ENCODE measurements at regions not wholly inside any gene's neighbourhood (a gene's known extent, or its start where the extent isn't known, plus 50 kb on each side); places are given as distances from the start of the nearest gene placed in this dataset.

DNA sequence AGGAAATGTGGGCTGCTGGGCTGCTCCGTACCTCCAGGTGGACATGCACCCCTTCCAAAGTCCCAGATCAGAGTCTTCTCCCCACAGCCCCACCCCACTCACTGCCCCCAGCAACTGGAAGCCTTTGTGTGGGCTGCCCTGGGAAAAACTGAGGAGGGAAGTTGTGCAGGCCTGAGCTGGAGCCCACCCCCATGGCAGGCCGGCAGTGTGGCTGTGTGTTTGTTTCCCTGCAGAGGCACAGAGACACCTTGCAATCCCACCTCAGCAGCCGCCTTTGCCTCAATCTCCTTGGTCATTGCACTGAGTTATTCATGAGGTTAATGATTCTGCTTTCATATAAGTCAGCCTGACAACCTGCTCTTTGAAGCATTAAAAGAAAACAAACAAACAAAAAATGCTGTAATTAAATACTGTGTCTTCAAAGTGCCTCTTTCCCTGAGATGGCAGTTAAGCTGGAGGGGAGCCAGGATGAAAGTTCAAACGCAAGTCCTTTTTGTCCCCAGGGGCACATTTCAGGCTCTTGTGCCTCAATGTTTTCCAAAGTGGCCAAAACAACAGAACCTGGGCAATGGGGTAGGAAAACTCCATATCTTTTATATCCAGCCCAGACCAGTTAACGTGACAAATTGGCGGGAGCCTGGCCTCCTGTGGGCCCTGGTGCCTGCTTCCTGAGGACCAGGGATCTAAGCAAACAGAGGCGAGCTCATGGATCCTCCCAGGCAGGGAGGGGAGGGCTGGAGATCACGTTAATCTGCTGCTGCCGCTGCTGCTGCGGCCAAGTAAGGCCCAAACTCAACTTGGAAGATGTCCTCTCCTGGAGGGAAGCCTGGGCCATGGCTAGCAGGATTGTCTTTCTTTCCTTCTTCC is 51.9 kb upstream of the TSPAN11 start:
- peak; percentile 97 for DNase-seq

GRCh38 chr12:30870491-30871265 is 55.9 kb upstream of the TSPAN11 start:
- no peak for DNase-seq

DNA sequence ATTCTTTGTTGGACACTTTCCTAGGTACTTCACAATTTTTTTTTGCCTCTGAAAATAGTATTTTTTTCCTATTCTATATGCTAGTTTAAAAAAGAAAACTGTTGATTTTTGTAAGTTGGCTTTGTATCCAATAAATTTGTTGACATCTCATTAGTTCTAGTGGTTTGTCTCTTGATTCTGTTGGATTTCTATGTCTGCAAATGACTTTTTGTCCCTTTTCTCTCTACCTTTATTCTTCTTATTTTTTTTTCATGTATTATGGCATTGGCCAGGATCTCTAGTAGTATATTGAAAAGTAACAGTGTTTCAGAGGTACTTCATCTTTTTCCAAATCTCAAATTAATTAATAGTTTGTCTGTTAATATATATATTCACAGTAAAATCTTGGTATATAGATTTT is 59.1 kb upstream of the TSPAN11 start:
- no peak for DNase-seq

- DNase-seq, result no peak
Observed at GRCh38 chr12:30866256-30866655, 60.3 kb upstream of the TSPAN11 start.

- no peak for DNase-seq
Observed at GRCh38 chr12:30863839-30864238, 62.7 kb upstream of the TSPAN11 start.

DNA sequence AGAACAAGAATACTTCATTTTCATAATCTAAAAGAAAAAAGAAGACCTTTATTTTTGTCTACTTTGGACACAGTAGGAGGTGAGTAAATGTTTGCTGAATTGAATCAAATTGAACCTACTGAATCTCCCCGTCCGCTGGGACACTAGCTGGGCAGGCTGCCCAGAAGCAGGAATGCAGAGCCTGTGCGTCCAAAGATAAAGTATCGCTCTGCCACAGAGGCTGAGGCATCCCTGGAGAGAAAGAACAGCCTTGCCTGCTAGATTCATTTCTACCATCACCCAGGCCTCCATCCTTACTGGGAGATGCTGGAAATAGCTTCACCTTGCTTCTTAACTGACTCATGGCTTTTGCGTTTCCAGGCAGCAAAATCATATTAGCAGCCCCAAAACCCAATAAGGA is 64.1 kb upstream of the TSPAN11 start:
- DNase-seq, result no peak

DNA sequence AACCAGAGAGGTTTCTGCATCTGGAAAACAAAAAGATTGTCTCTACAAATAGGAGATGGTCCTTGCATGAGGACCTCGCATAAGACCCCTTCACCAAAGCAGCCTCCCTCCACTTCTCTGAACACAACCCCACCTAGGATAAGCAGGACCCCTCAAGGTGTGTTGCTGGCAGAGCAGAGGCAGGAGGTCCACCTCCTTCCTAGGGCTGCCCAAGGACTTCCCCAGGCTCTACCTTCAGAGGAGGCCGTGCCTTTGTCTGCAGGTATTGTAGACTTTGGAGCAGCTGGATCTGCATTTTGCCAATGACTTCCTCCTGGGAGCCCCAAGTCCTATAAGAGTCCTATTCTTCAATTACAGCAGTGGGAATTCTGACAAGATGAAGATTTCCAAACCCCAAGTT is 67.3 kb upstream of the TSPAN11 start:
- DNase-seq, result peak; percentile 62

GRCh38 chr12:30858471-30858870 is 68.1 kb upstream of the TSPAN11 start:
- peak; percentile 96 for DNase-seq

- DNase-seq, result no peak
Observed at GRCh38 chr12:30853561-30854133, 72.9 kb upstream of the TSPAN11 start.

DNA sequence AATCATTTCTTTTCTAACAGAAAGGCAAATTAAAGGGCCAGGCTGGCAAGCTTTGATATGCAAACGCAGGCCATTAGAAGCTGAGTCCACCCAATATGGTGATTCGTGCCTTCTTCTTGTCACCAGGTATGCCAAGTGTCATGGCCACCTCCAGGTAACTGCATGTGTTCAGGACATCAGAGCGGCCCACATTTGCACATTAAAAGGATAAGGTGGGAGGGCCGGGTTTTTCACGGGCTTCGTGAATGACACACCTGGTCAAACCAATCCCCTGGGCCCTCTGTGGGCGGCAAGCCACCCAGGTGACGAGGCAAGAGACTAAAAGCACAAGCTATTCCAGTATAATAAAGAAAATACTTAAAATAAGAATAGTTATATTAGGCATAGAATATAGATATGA is 75.9 kb upstream of the TSPAN11 start:
- peak; percentile 42 for DNase-seq

DNA sequence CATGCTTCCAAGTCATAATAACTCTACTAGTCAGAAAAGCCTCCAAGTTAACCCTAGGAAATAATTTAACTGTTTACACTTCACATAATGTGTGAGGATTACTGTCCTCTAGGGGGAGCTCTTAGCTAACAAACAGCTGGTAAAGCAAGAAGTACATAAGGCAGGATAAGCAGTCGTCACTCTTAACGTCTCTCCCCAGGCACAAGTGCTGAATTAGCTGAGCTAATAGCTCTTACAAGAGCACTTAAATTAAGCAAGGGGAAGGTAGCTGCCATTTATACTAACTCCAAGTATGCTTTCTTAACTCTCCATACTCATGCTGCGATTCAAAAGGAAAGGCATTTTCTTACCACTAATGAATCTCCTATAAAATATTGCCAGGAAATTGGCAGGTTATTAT is 79.3 kb upstream of the TSPAN11 start:
- peak; percentile 96 for DNase-seq

DNA sequence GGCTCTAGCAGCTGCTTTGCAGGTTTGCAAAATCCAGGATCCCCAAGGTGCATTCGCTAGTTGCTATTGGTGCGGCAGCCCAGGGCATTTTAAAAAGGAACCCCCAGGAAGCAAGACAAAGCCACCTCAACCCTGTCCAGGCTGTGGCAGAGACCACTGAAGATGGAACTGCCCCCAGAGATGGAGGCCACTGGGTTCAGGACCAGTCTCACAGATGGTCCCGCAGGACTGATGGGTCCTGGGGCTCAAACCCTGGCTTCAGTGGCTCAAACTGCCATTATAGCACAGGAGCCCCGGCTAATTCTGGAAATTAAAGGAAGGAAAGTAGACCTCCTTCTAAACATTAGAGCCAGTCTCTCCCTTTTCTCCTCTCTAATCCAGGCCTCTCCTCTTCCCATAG is 79.8 kb upstream of the TSPAN11 start:
- no peak for DNase-seq

- DNase-seq, result no peak
Observed at GRCh38 chr12:30845676-30846075, 80.9 kb upstream of the TSPAN11 start.

- DNase-seq, result no peak
Observed at GRCh38 chr12:30843211-30843610, 83.3 kb upstream of the TSPAN11 start.

- peak; percentile 68 for DNase-seq
Observed at GRCh38 chr12:30840715-30841114, 85.8 kb upstream of the TSPAN11 start.

DNA sequence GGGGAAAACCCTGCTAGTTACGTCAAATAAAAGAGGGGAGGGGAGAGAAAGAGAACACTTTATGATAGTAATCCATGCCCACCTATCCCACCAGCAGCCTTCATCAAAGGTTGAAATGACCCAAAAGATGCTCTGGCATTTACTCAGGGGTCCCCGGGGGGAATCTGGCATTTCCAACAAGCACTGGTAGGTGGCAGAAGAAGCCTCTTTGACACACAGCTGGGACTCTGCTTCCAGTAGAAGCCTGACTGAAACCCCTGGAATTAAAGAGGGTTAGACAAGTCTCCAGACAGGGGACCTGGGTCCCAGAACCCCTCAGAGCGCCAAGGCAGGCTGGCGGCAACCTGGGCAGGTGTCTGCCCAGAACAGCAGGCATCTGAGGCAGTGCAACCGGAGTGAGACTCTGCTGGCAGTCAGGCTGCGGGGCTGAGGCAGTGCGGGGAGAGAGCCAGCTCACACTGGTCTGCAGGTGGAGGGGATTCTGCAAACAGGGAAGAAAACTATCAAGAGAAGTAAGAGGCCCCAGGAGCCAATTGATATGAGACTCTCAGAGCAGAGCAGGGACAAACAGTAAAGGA is 85.0 kb upstream of the CAPRIN2 start:
- DNase-seq, result no peak

GRCh38 chr12:30837595-30837994 is 82.8 kb upstream of the CAPRIN2 start:
- DNase-seq, result no peak

- DNase-seq, result peak; percentile 65
Observed at GRCh38 chr12:30836656-30837445, 82.1 kb upstream of the CAPRIN2 start.

DNA sequence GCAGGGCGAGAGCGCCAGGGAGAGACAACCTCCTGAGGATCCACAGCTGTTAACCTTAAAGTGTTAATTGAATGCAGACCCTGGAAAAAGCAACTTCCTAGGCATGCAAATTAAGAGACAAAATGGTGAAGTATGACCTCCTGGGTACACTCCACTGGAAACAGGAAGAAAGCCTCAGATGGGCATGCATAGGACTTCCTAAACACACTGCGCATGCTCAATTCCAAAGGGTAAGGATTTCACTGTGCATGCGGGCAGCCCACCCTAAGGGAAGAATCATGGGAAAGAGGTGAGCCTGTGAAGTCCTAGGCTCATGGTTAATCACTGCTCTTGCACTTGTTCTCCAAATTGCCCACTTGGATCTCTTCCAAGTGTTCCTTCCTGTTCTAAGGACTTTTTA is 80.5 kb upstream of the CAPRIN2 start:
- no peak for DNase-seq

DNA sequence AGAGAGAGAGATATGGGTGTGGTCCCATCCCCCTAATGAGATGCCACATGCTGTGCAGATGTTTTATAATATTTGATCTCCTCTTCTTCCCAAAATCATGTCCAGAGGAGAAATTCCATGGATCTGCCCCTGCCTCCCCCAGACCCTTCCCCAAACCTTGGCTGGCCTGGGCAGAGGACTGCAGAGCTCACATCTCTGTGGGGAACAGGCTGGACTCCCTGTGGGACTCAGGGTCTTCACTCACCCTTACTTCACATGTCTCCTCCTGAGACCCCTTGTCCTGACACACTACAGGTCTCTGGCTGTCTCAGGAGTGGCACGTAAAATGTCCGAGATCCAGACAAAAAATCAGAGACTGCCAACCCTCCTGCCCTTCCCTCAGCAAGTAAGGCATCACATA is 76.0 kb upstream of the CAPRIN2 start:
- no peak for DNase-seq

DNA sequence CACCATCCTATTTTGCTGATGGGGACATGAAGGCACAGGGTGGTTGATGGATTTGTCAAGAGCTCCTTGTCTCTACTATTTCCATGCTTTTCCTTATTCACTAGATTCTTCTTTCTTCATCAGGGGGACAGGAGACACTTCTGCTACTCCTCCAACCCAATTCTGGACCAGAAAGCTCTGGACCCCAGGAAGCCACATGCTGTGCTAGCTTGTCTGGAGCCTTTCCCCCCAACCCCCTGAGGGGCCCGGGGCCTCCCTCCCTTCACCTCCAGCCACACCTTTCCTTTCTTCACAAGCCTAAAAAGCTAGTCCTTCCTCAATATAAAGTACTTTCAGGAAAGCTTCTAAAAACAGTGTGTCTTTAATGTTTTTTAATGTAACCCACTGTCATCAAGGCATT is 75.1 kb upstream of the CAPRIN2 start:
- no peak for DNase-seq

- DNase-seq, result no peak
Observed at GRCh38 chr12:30828686-30829085, 73.9 kb upstream of the CAPRIN2 start.
